ENCODE measurements at regions not wholly inside any gene's neighbourhood (a gene's known extent, or its start where the extent isn't known, plus 50 kb on each side); places are given as distances from the start of the nearest gene placed in this dataset.

- H3K27ac ChIP-seq (ENCODE audit: low read depth in 2 of 2, low read length in 1 of 2), result peak overlapping the region; percentile 13 to 28; a peak in 2 of 4 replicates
- ChIA-PET POLR2A (no interaction called here), CTCF (interaction anchor here (0.5 kb wide), 1 partner anchor 348 kb away, joined by 3 read pairs; no protein-coding TSS in a partner anchor)
- DNase-seq, result no peak
- H4K20me1 ChIP-seq (ENCODE audit: insufficient read depth), result no peaks in the 10 kb centered on the region
- 0% methylated on average over 1 of the region's 1 CpG for WGBS (ENCODE audit: low lambda C conversion rate)
- H3K9me2 ChIP-seq, result no peaks in the 10 kb centered on the region
- H3K36me3 ChIP-seq (replicated peaks in 1 of 2; ENCODE audit: control insufficient read depth in 1 of 2, insufficient read depth in 2 of 2, low read length in 1 of 2), result no peaks in the 10 kb centered on the region
- H3K79me2 ChIP-seq (ENCODE audit: insufficient read depth), result no peaks in the 10 kb centered on the region
- peaks cover 10% of the 10 kb centered on the region for H3F3A ChIP-seq (replicated peaks; ENCODE audit: insufficient read depth)
- H3K27me3 ChIP-seq (ENCODE audit: insufficient read depth), result no peaks in the 10 kb centered on the region
- H2AFZ ChIP-seq (ENCODE audit: low read depth), result no peak overlapping the region
- no peaks in the 10 kb centered on the region for H3K9me3 ChIP-seq
- H3K4me3 ChIP-seq (ENCODE audit: low read depth in 2 of 2, low read length in 1 of 2), result no peak overlapping the region
- no peak overlapping the region for H3K9ac ChIP-seq
- no peaks in the 10 kb centered on the region for H3K4me1 ChIP-seq (ENCODE audit: control insufficient read depth in 1 of 2, insufficient read depth in 2 of 2, low read depth in 1 of 2, low read length in 1 of 2)
- no peak overlapping the region for H3K4me2 ChIP-seq
- TF ChIP-seq FOXJ3 (CRISPR knock-in tag; IDR thresholded peaks at IDR 0.05) (no peak), NRF1 (IDR thresholded peaks at IDR 0.05; ENCODE audit: low read depth, low read length) (no peak), CTCF (IDR thresholded peaks at IDR 0.05) (no peak)
Observed at GRCh38 chr4:18844726-18845125, 823.2 kb upstream of the LCORL start.

DNA sequence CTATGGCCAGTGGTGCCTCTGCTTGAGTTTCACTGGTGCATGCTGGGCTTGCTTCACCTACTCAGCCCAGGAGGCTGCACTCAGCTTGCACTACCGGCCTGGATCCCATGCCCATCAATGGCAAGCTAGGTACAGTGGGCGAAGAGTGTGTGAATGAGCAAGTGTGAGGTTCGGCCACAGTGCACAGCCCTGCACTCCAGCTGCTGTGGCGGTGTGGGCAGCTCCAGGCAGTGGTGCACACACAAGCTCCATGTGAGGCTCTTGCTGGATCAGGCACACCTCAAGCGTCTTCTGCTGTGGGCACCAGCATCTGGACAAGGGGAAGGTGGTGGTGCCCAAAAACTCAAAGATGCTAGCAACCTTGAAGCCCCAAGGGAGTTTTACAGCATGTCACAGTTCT, 820.9 kb upstream of the LCORL start:
- Histone ChIP-seq H3K4me3 (ENCODE audit: low read depth in 2 of 2, low read length in 1 of 2) (no peak overlapping the region), H3K36me3 (replicated peaks in 1 of 2; ENCODE audit: control insufficient read depth in 1 of 2, insufficient read depth in 2 of 2, low read length in 1 of 2) (no peaks in the 10 kb centered on the region), H3K4me1 (ENCODE audit: control insufficient read depth in 1 of 2, insufficient read depth in 2 of 2, low read depth in 1 of 2, low read length in 1 of 2) (no peaks in the 10 kb centered on the region), H3K79me2 (ENCODE audit: insufficient read depth) (no peaks in the 10 kb centered on the region), H3K27ac (ENCODE audit: low read depth in 2 of 2, low read length in 1 of 2) (no peak overlapping the region), H3K9ac (no peak overlapping the region), H3K9me3 (no peaks in the 10 kb centered on the region), H4K20me1 (ENCODE audit: insufficient read depth) (no peaks in the 10 kb centered on the region), H3K9me2 (no peaks in the 10 kb centered on the region), H2AFZ (ENCODE audit: low read depth) (no peak overlapping the region), H3F3A (replicated peaks; ENCODE audit: insufficient read depth) (peaks cover 10% of the 10 kb centered on the region), H3K27me3 (ENCODE audit: insufficient read depth) (no peaks in the 10 kb centered on the region), H3K4me2 (no peak overlapping the region)
- ChIA-PET CTCF (no interaction called here), POLR2A (no interaction called here)
- DNase-seq, result no peak
- WGBS (ENCODE audit: low lambda C conversion rate), result 44% methylated on average over 4 of the region's 5 CpGs
- TF ChIP-seq EZH2phosphoT487 (IDR thresholded peaks at IDR 0.05; ENCODE audit: borderline replicate concordance, low read depth), result no peak
- TF ChIP-seq SIN3A (IDR thresholded peaks at IDR 0.05; ENCODE audit: borderline replicate concordance, low read depth, low read length), result no peak
- TF ChIP-seq JUND (IDR thresholded peaks at IDR 0.05), result no peak
- TF ChIP-seq, protein P1, sequence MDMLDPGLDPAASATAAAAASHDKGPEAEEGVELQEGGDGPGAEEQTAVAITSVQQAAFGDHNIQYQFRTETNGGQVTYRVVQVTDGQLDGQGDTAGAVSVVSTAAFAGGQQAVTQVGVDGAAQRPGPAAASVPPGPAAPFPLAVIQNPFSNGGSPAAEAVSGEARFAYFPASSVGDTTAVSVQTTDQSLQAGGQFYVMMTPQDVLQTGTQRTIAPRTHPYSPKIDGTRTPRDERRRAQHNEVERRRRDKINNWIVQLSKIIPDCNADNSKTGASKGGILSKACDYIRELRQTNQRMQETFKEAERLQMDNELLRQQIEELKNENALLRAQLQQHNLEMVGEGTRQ (IDR thresholded peaks at IDR 0.05; ENCODE audit: borderline replicate concordance, low read depth, low read length), result no peak
- TF ChIP-seq REST (IDR thresholded peaks at IDR 0.05; ENCODE audit: low read depth, low read length), result no peak
- no peak for TF ChIP-seq GABPA (IDR thresholded peaks at IDR 0.05; ENCODE audit: low read depth)
- TF ChIP-seq RXRA (IDR thresholded peaks at IDR 0.05; ENCODE audit: borderline replicate concordance, low read depth), result no peak
- no peak for TF ChIP-seq YY1 (IDR thresholded peaks at IDR 0.05; ENCODE audit: low read depth)
- TF ChIP-seq FOSL2 (IDR thresholded peaks at IDR 0.05; ENCODE audit: borderline replicate concordance, low read depth), result no peak
- TF ChIP-seq, protein P2, sequence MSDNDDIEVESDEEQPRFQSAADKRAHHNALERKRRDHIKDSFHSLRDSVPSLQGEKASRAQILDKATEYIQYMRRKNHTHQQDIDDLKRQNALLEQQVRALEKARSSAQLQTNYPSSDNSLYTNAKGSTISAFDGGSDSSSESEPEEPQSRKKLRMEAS (IDR thresholded peaks at IDR 0.05; ENCODE audit: low read depth), result no peak
- no peak for TF ChIP-seq PBX3 (IDR thresholded peaks at IDR 0.05)
- TF ChIP-seq EP300 (IDR thresholded peaks at IDR 0.05; ENCODE audit: borderline replicate concordance in 1 of 2, low read depth in 1 of 2, low read length in 1 of 2), result no peak
- TF ChIP-seq NRF1 (IDR thresholded peaks at IDR 0.05; ENCODE audit: low read depth, low read length), result no peak
- no peak for TF ChIP-seq GATA2 (CRISPR knock-in tag; IDR thresholded peaks at IDR 0.05)
- TF ChIP-seq ELF1 (IDR thresholded peaks at IDR 0.05), result no peak
- no peak for TF ChIP-seq MXI1 (IDR thresholded peaks at IDR 0.05; ENCODE audit: low read depth, low read length)

Data from SK-N-SH (cell line).